Esophagus (tissue), 2 donors: ENCODE measurements at regions not wholly inside any gene's neighbourhood (a gene's known extent, or its start where the extent isn't known, plus 50 kb on each side); places are given as distances from the start of the nearest gene placed in this dataset.
"Not testable (repeated sequence)": the region's sequence is repeated elsewhere in the genome, so short reads cannot be mapped to it uniquely, and the experiment has no call there.

Experiments used
- H3K27ac ChIP-seq, 2 donors: one replicate each; pipeline ENCODE4 v1.5.1; 2013; ENCODE audit warnings: low read depth in 2 of 2, mild to moderate bottlenecking in 2 of 2, inconsistent platforms in 1 of 2, low read length in 1 of 2, moderate library complexity in 1 of 2
- H3K27me3 ChIP-seq, 2 donors: one replicate each; pipeline ENCODE4 v1.6.1; 2013; ENCODE audit warnings: low read length in 2 of 2, control low read depth in 1 of 2, mild to moderate bottlenecking in 1 of 2; ENCODE audit not compliant: insufficient read depth in 2 of 2, control insufficient read depth in 1 of 2
- H3K36me3 ChIP-seq, 2 donors: one replicate each; pipeline ENCODE4 v1.6.1; 2013; ENCODE audit warnings: low read length in 1 of 2; ENCODE audit not compliant: control insufficient read depth in 2 of 2, insufficient read depth in 2 of 2
- H3K4me1 ChIP-seq, 2 donors: one replicate each; pipeline ENCODE4 v1.6.1; 2013; ENCODE audit warnings: low read length in 1 of 2; ENCODE audit not compliant: control insufficient read depth in 2 of 2, insufficient read depth in 2 of 2
- H3K4me3 ChIP-seq, 2 donors: one replicate each; pipeline ENCODE4 v1.5.1; 2013; ENCODE audit warnings: low read length in 2 of 2, mild to moderate bottlenecking in 2 of 2, low read depth in 1 of 2, moderate library complexity in 1 of 2
- H3K9me3 ChIP-seq, 2 donors: one replicate each; pipeline ENCODE4 v1.6.1; 2013; ENCODE audit warnings: mild to moderate bottlenecking in 2 of 2, low read depth in 1 of 2, low read length in 1 of 2, moderate library complexity in 1 of 2; ENCODE audit not compliant: control insufficient read depth in 2 of 2, insufficient read depth in 1 of 2
- WGBS, 2 donors: extraction: QIAGEN DNeasy Blood & Tissue Kit; methylation state at CpG; one replicate each; pipeline ENCODE4 v1.1.7; 2013; 5-methylcytosine and 5-hydroxymethylcytosine counted together
- donor health status: healthy with polysubstance abuse.
- donor health status: Bipolar disorder and iron deficiency.

DNA sequence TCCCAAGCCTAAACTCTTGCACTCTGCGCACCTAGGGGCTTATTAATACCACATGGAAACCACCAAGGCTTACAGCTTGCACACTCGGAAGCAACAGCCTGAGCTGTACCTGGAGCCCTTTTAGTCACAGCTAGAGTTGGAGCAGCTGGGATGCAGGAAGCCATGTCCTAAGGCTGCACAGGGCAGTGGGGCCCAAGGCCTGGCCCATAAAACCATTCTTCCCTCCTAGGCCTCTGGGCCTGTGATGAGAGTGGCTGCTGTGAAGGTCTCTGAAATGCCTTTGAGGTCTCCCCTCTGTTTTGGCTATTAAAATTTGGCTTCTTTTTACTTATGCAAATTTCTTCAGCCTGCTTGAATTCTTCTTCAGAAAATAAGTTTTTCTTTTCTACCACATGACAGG lies 383.9 kb upstream of the UBE2E2 start:
- Histone ChIP-seq H3K27ac (no peak overlapping the region), H3K4me1 (no peaks in the 10 kb centered on the region), H3K9me3 (no peaks in the 10 kb centered on the region), H3K4me3 (no peak overlapping the region), H3K27me3 (no peaks in the 10 kb centered on the region), H3K36me3 (no peaks in the 10 kb centered on the region)
- 93 to 97% methylated on average over 2 of the region's 2 CpGs for WGBS, 2 donors

DNA sequence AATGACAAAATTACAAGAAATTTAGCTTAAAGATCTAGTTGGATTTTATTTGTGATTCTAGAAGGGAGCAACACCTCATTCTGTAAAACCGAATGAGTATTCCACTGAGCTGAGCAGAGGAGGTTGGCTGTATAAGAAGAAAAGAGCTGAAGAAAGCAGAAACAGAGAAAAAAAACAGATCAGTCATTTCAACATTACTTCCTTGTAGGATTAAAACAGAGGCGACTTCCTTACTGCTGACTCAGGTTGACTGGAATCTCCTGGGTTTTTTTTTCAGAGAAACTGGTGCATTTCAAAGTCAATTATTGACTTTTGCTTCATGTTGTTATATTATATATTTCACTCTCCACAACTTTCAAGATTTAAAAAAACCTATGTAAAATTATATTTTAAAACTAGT lies 368.1 kb upstream of the UBE2E2 start:
- 17 to 22% methylated on average over 2 of the region's 2 CpGs for WGBS, 2 donors
- H3K4me1 ChIP-seq, result no peaks in the 10 kb centered on the region
- peaks cover 0 to 3% of the 10 kb centered on the region in 2 donors for H3K9me3 ChIP-seq
- H3K27ac ChIP-seq, result no peak overlapping the region
- H3K4me3 ChIP-seq, result no peak overlapping the region
- H3K27me3 ChIP-seq, result no peaks in the 10 kb centered on the region
- H3K36me3 ChIP-seq, result no peaks in the 10 kb centered on the region

DNA sequence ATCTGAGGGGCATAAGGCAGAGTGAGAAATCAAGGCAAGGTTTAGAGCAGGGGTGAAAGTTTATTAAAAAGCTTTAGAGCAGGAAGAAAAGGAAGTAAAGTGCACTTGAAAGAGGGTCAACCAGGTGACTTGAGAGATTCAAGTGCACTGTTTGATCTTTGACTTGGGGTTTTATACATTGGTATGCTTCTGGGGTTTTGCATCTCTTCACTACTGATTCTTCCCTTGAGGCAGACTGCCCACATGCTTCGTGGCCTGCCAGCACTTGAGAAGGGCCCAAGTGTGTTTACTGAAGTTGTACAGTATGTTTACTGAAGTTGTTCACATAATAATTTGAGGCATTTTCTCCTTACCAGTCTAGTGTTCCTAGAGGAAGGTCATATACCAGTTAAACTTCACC lies 367.0 kb upstream of the UBE2E2 start:
- Histone ChIP-seq H3K36me3 (no peaks in the 10 kb centered on the region), H3K27ac (no peak overlapping the region), H3K4me1 (no peaks in the 10 kb centered on the region), H3K9me3 (peaks cover 0 to 3% of the 10 kb centered on the region in 2 donors), H3K27me3 (no peaks in the 10 kb centered on the region), H3K4me3 (no peak overlapping the region)
- 20 to 46% methylated on average over 1 of the region's 1 CpG for WGBS, 2 donors

DNA sequence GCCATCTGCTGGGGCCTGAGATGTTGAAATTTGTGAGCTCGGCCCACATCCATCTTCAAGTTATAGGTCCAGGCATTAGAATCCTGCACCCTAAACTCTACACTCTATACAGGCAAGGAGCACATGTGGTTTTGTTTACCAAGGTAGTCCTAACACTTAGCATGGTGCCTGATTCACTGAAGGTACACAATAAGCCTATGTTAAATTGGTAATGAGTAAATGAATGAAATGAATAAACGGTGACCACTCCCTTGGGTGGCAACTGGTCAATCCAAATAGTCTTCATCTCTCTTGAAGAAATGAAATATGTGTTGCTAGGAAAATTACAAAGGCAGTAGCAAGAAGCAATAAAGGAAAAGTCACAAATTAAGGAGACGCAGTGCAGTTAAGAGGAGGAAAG lies 359.3 kb upstream of the UBE2E2 start:
- Histone ChIP-seq H3K27me3 (no peaks in the 10 kb centered on the region), H3K27ac (no peak overlapping the region), H3K9me3 (peaks cover 0 to 3% of the 10 kb centered on the region in 2 donors), H3K4me1 (no peaks in the 10 kb centered on the region), H3K36me3 (no peaks in the 10 kb centered on the region), H3K4me3 (no peak overlapping the region)
- WGBS, 2 donors, result 80 to 84% methylated on average over 3 of the region's 3 CpGs

DNA sequence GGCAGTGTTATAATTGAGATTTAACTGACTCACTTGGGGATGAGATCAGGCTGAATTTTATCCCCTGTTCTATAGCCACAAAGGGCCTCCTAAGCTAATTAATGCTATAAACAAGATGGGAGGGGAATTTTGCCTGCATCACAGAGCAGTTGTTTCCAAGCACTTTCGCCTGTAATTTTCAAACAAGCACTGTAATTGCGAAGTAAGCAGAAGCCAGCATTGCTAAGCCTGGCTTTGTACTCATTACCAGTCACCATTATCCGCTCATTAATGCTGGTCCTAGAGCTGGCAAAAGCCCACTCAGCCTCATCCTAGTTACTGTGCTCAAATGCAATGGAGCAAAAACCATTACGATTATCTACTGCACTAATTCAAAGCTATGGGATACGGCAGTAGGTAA lies 356.6 kb upstream of the UBE2E2 start:
- Histone ChIP-seq H3K4me1 (no peaks in the 10 kb centered on the region), H3K9me3 (no peaks in the 10 kb centered on the region), H3K4me3 (no peak overlapping the region), H3K27ac (no peak overlapping the region), H3K27me3 (no peaks in the 10 kb centered on the region), H3K36me3 (no peaks in the 10 kb centered on the region)
- 72 to 93% methylated on average over 5 of the region's 5 CpGs for WGBS, 2 donors

DNA sequence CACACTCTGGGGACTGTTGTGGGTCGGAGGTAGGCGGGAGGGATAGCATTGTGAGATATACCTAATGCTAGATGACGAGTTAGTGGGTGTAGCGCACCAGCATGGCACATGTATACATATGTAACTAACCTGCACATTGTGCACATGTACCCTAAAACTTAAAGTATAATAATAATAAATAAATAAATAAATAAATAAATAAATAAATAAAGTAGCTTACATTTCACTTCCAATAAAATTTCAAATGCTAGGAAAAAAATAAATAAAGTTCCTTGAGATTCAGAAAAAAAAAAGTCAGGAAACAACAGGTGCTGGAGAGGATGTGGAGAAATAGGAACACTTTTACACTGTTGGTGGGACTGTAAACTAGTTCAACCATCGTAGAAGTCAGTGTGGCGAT lies 353.5 kb upstream of the UBE2E2 start:
- not testable (repeated sequence) for H3K9me3 ChIP-seq, H3K4me3 ChIP-seq, H3K36me3 ChIP-seq, H3K27ac ChIP-seq, H3K27me3 ChIP-seq, H3K4me1 ChIP-seq
- 91 to 94% methylated on average over 4 of the region's 6 CpGs for WGBS, 2 donors

DNA sequence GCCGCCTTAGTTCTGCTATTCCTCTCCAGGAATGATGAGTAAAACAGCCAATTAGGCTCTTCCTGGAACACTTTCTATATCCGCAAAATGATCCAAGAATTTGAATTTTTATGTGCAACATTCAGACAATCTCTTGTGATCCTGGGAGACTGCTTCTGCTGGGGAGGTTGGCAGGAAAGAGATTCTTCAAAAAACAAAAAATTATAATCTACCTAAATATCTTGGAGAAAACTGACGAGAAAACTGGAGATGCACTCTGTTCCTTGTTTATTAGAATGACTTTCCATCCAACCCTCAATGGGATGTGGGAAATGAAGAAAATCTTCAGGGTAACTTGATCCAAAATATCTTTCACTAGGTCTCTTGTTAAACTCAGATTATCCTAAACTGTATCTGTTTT lies 346.3 kb upstream of the UBE2E2 start:
- Histone ChIP-seq H3K27ac (no peak overlapping the region), H3K9me3 (no peaks in the 10 kb centered on the region), H3K4me1 (no peaks in the 10 kb centered on the region), H3K36me3 (no peaks in the 10 kb centered on the region), H3K4me3 (no peak overlapping the region), H3K27me3 (no peaks in the 10 kb centered on the region)
- whole genome bisulfite sequencing, 2 donors, result 84 to 89% methylated on average over 3 of the region's 3 CpGs

DNA sequence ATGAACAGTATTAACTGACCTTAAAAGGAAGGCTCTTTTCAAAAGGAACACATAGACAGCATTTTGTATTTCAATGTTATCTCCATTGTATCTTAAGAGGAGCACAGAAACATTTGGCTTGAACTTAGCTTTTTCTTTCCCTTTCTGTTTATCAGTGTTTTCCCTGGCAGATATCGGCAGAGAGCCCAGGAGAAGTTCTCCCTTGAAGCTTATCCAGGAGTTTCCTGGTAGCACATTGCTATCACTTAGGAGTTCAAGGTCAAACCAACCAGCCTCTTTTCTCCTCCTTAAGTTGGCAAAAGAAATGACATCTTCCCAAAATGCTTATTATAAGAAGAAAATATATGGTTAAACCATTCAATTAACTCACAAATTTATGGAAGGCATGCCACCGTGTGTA lies 344.6 kb upstream of the UBE2E2 start:
- H3K4me1 ChIP-seq, result no peaks in the 10 kb centered on the region
- 50 to 68% methylated on average over 2 of the region's 2 CpGs for WGBS, 2 donors

DNA sequence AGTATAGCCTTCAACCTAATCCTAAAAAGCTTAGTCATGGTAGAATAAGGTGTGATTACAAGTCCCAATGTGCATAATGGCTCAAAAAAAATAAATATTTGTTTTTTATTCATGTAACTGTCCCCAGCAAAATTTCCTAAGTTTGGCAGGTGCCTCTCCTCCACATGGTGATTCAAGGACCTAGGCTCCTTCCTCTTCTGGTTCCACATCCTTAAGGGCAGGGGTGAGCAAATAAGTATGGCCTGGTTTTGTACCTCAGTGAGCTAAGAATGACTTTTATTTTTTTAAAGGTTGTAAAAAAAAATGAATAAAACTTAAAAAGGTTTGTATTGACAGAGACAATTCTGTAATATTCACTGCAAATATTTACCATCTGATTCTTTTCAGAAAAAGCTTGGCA lies 343.5 kb upstream of the UBE2E2 start:
- Histone ChIP-seq H3K4me1 (no peaks in the 10 kb centered on the region), H3K27ac (no peak overlapping the region), H3K36me3 (no peaks in the 10 kb centered on the region), H3K4me3 (no peak overlapping the region), H3K9me3 (no peaks in the 10 kb centered on the region), H3K27me3 (no peaks in the 10 kb centered on the region)

More for the DNA sequence above, 344.6 kb upstream of the UBE2E2 start:
- Histone ChIP-seq H3K36me3 (no peaks in the 10 kb centered on the region), H3K27ac (no peak overlapping the region), H3K27me3 (no peaks in the 10 kb centered on the region), H3K9me3 (no peaks in the 10 kb centered on the region), H3K4me3 (no peak overlapping the region)

DNA sequence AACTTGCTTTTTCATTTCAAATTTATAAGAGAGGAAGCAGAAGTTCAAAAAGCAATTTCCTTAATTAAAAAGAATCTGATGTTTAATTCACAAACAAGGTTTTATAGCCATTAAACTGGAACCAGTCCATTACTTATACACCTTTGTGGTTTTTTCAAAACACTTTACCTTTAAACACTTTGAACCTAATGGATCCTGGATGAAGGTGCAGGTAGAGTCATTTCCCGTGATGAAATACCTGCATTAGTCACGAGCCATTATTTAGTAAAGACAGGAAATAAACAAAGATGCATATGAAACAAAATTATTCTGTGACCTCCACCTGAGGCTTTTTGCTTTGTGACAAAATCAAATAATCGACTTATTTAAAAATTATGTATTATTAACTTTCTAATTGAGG lies 341.7 kb upstream of the UBE2E2 start:
- no peaks in the 10 kb centered on the region for H3K36me3 ChIP-seq
- H3K4me1 ChIP-seq, result no peaks in the 10 kb centered on the region
- no peak overlapping the region for H3K4me3 ChIP-seq
- WGBS, 2 donors, result 72 to 74% methylated on average over 3 of the region's 3 CpGs
- H3K9me3 ChIP-seq, result no peaks in the 10 kb centered on the region
- no peak overlapping the region for H3K27ac ChIP-seq
- no peaks in the 10 kb centered on the region for H3K27me3 ChIP-seq
